HG02798 (cell line): ENCODE measurements at regions not wholly inside any gene's neighbourhood (a gene's known extent, or its start where the extent isn't known, plus 50 kb on each side); places are given as distances from the start of the nearest gene placed in this dataset.

Source experiments
- ATAC-seq: cut with Tn5 transposase; IDR thresholded peaks from one replicate; pipeline ENCODE4 v1.9.1; 2021; ENCODE audit warnings: mild to moderate bottlenecking; ENCODE audit not compliant: unreplicated experiment, poor library complexity

DNA sequence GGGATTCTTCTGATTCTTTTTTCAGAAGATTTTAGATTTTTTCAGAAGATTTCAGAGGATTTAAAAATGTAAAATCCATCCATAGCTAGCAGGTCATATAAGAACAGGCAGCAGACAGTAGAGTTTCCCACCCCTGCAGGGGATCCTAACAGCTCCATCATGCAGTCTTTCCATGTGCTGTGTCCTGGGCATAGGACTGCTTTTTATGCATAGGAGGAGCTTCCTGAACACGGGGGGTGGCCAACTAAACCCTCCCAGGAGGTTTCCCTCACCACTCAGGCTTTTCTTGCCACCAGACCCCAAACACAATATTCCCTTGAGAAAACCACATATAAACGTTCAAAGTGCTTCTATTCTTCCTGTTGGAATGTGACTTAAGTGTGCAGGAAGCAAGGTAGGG is 90.1 kb upstream of the TNR start:
- no peak for ATAC-seq

DNA sequence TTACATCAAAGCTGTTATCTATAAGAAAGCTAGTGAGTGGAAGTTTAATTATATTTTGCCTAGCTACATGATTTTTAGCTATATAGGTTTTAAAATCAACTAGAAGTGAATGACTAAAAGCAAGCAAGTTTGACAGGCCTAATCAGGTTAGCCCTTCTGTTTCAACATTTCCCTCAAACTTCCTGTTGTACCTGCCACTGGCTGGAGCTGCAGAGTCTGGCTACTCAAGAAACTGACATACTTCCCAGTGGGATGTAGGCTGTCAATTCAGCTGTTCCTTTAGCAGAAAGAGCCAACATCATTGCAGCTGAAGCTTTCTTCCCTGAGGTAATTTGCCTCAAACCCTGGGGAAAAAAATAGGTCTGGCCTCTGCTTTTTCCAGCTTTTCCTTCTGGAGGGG is 87.1 kb upstream of the TNR start:
- no peak for ATAC-seq

DNA sequence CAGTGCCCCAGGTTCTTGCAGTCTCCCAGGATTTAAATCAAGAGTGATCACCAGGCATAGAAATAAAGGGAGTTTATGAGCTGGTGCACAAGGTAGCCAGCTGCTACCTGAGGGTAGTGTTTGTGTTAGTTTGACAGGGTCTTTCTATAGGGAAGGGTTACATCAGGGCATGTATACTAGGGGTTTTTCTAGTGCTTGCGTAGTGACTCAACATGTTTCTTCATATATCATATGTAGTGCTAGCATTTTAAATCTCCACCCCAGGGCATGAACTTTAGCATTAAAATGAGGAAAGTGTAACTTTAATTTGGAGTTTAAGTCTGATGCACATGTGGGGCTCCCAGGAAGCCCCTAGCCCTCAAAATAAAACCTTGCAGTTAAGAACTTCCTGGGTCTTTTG is 86.5 kb upstream of the TNR start:
- ATAC-seq, result no peak

DNA sequence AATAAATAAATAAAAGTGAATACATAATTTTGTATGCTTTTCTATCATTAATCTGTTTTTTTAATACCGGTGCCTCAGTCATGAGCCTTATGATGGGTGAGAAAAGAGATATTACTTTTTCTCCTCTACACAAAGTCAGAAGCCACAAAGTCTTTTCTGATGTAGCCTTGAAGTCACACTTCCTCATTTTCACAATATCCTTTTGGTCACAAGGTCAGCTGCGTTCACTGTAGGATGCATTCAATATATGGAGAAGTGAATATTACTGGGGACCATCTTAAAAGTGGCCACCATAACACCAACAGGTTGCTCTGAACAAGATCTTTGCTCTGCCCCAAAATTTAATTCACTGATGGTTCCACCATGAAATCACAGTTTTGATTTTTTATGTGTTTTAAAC is 83.3 kb upstream of the TNR start:
- ATAC-seq, result no peak

DNA sequence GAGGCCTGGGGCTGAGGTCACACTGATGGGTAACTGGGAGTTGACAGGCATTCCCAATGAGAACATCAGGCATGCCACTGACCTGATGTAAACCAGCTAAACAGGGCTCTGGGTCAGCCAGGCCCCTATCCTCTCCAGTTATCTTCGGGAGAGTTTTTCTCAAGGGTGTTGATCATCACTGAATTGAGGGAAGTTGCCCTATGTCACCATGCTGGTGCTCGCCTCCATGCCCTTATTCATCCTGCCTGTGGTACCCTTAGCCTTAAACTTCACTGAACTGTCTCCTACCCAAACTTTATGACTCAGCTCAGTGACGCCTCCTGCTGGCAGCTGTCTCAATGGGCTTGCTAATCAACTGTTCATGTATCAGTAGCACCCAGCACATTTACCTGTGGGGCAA is 80.7 kb upstream of the TNR start:
- no peak for ATAC-seq

DNA sequence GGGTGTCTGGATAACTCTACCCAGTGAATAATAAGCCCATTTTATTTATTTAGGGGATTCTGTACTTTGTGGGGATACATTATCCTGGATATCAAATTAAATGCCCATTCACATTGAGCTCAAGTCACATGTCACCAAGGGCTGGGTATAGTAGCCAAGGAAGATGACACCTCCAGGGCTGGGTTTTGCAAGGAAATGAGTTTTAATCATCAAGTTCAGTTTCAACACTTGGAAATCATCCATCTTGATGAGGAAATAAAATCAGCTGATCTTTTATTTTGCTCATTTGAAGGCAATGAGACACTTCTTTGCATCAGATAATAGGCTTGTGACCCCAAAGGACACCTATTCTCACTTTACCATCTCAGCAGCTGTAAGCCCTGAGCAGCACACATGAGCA is 80.0 kb upstream of the TNR start:
- ATAC-seq, result no peak

DNA sequence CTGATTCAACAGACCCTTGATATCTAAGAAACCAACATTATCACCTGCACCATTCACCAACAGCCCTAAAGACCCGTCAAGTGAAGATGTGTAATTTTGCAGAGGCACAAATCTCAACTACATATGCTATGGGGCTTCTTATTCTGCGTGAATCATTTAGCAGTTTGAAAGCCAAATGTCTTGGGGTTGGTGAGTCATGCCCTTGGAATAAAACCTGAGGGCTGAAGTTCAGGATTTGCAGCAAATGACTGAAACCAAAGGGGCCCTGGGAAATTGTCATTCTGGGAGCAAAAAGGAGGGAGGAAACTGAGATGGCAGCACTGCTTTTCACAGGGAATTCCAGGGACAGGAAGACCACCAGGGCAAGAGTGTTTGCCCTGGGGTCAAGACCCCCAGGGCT is 79.2 kb upstream of the TNR start:
- no peak for ATAC-seq

DNA sequence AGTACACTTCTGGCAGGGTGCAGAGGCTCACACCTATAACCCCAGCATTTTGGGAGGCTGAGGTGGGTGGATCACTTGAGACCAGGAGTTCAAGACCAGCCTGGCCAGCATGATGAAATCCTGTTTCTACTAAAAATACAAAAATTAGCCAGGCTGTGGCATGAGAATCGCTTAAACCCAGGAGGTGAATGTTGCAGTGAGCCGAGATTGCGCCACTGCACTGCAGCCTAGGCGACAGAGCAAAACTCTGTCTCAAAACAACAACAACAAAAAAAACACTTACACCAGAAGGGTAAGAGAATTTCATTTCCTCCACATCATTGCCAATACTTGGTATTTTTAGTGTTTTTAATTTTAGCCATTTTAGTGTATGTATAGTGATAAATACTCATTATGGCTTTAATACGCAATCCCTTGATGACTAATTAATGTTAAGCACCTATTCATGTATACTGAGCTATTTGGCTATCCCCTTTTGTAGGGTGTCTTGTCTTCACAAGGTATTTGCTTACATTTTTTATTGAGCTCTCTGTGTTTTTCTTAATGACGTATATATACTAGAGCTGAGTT is 77.1 kb upstream of the TNR start:
- no peak for ATAC-seq

DNA sequence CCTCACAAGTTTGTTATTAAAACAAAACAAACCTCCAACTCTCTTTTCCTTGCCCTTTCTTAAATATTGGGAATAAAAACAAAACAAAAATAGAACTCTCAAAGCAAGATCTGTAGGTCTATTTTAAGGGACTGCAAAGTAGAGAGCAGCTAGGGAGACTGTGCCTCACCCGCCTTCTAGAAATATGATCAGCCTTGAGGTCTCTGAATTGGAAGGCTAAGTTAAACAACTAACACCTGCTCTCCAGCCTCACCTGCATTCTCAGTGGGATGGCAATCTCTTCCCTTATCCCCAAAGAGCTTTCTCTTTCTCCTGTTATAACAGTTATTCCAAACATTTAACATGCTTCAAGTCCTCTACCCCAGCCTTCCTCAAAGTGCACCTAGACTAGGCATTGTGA is 75.5 kb upstream of the TNR start:
- no peak for ATAC-seq

DNA sequence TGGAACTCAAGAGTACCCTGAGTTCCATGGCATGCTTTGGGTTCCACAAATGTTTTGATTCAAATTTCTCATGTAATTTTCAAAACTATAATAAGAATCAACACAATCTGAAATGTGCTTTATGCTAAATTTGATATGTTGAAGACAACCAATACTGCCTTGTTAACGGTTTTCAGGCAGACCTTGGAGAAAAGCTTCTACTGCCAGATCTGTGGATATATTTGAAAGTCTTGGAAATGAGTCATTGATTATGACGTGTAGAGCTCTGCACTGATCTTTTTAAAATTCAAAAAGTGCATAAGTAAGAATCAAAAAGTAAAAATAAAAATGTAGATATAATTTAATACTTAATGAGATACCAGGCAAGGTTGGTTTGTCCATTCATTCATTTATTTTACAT is 74.0 kb upstream of the TNR start:
- no peak for ATAC-seq

DNA sequence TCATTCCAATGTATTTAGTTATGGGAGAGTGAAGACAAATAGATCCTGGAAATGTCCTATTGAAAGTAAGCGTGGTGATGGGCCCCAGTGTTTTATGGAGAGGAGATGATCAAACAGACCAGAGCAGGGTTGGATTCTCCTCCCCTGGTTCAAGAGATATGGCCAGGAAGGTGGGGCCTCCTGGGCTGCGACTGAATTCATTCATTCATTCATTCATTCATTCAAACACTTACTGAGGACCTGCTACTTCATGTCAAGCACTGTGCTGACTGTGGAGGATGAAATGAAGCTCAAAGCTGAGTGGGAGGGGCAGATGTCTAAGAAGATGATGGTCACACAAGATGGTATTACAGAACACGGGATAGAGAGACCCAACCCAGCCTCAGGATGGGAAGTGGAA is 71.5 kb upstream of the TNR start:
- no peak for ATAC-seq

DNA sequence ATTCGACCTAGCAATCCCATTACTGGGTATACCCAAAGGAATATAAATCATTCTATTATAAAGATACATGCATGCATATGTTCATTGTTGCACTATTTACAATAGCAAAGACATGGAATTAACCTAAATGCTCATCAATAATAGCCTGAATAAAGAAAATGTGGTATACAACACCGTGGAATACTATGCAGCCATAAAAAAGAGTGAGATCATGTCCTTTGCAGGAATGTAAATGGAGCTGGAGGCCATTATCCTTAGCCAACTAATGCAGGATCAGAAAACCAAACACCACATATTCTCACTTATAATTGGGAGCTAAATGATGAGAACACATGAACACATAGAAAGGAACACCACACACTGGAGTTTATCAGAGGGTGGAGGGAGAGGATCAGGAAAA is 69.5 kb upstream of the TNR start:
- no peak for ATAC-seq

DNA sequence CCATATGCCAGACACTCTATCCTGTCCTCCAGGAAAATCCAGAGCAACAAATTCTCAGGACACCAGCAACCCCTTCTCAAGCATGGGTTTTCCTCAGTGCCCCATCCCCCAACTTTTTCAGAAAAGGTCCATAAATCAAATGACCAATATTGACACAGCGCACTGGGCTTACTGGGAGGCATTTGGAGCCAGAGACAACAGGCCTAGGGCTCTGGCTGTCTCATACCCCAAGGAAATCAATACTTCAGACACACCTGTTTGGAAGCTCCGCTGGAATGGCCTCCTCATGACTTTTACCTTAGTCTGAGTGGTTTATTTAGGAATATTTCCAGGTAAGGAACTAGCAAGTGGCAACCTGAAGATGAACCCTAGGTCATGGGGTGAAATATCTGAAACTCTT is 66.9 kb upstream of the TNR start:
- ATAC-seq, result no peak

DNA sequence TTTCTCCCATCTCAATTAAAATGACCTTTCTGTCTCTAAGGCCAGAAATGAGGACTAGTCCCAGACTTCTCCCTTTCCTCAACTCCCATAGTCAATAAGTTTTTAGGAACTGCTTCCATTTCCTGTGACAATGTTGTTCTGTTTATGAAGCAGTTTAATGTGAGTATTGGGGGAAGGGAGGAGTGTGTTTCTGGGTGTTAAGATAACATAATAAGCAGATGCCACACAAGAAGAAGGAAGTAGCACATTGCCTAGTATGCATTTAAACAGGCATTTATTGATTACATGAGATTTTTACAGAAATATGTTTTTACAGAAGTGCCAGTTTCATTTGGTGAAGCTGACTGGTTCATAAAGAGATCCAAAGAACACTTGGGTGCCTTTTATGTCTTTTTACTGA is 65.6 kb upstream of the TNR start:
- no peak for ATAC-seq

DNA sequence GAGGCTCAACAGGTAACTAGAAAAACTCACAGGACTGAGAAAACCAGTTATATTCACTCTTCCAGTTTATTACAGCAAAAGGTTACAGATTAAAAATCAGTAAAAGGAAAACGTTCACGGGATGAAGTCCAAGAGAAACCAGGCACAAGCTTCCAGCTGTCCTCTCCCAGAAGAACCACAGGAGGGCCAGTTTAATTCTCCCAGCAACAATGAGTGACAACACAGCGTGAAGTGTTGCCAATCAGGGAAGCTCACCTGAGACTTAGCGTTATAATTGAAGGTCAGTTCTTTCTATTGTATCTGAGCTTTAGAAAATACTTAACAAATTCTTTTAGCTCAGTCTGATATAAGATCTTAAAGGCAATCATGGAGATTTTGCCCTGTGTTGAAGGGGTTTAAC is 65.2 kb upstream of the TNR start:
- no peak for ATAC-seq

DNA sequence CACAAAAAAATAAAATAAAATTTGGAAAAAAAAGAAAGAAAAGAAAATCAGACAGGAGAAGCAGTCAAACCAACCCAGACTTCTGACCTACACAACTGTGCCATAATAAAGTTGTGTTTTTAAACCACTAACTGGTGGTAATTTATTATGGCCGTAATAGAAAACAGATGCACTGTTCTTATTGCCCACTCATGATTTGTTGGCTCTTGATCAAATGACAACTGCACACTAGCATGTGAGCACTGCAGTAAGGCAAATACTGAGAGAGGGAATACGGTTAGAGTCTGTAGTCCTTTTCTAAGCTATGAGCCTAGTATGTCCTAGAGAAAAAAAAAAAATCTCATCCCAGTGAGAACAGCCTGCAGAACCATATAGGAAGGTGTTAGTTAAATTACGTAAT is 61.2 kb upstream of the TNR start:
- ATAC-seq, result no peak

DNA sequence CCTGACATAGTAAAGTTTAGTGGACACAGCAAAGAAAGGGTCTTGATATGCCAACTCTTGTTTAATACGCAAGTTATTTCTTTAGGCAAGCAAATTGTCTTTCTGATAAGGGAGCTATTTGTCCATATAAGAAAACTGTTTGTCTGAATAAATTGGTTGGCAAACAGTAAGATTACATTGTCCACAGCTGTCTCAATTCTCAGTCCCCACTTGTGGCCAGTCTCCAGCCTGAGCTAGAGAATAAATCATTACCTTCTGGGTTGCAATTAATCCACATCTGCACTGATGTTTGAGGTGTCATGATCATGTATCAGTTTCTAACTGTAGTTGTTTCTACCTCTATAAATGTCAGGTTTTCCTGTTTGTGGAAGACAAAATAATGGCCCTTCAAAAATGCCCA is 60.0 kb upstream of the TNR start:
- ATAC-seq, result no peak

DNA sequence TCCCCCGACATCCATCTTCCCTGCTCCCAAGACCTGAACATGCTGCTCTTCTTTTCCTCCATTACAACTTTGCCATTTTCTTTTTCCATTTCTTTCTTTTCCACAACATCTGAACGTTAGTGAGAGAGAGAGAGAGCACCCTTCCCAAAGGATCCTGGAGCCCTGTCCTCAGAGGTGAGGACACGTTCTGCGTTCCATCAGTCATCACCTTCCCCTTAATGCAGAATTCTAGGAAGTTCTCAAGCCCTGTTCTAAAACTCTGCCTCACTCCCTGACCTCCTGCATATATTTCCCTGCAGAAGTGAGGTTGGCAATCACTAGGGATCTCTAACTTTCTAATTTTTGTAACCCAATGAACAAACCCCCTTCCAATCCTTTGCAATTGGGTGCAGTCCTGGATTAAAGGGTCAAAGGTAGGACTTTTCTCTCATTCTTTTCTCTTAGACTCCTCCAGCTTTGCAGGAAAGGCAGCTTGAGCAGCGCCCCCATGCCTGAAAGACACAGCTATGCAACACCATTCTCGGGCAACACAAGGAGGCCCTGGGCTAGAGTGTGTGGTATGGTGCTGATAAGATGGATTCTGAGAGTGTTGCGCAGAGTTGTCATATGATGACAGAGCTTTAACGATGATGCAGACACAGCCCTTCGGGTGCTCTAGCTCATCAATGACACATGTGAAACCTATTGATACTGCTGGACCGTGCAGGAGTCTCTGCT is 59.2 kb upstream of the TNR start:
- ATAC-seq, result no peak

DNA sequence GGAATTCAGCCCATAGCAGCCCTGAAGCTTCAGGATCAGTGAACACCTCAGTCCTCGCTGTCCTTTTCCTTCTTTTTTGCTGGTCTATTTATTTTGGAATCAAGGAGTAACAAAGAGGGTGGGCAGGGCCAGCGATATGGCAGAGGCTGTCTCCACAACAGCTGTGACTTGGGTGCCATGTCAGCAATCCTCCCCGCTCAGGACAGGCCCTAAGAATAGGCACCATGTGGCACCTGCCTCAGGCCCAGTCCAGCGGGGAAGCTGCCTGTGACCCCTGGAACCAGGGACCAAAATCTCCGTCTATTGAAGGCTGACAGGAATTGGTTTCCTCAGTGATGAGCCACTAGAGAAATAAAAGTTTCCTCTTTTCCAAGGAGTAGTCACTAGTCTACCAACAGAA is 58.6 kb upstream of the TNR start:
- no peak for ATAC-seq

DNA sequence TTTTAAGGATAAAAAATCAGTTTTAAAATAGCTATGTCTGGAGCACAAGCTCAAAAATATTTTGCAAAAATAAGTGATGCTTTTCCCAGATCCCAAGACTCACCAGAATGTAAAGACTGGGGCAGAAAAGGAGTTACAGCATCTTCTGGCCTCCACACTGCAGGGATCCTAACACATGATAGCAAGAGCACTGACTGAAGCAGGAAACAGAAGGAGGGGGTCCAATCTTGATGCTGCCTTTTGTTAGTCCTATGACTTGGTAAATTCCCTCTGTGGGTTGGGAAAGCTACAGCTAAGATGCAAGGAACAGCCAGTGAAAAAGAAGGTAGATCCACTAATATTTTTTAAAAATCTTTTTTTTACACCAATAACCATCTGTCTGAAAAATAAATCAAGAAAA is 54.2 kb upstream of the TNR start:
- ATAC-seq, result no peak

DNA sequence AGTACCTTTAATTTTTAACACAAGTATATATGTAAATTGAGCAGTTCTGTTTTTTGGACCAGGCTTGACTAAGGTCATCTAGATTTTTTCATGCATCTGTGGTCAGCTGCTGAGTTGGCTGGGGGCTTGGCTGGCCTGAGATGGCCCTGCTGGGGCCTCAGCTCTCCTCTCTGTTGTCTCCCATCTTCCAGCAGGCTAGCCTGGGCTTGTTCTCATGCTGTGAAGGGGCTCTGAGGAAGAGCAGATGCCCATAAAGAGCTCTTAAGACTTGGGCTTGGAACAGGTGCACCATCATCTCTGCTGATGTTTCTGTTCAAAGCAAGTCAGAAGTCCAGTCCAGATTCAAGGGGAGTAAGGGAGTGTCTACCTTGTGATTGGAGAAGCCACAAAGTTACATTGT is 51.2 kb upstream of the TNR start:
- ATAC-seq, result no peak

DNA sequence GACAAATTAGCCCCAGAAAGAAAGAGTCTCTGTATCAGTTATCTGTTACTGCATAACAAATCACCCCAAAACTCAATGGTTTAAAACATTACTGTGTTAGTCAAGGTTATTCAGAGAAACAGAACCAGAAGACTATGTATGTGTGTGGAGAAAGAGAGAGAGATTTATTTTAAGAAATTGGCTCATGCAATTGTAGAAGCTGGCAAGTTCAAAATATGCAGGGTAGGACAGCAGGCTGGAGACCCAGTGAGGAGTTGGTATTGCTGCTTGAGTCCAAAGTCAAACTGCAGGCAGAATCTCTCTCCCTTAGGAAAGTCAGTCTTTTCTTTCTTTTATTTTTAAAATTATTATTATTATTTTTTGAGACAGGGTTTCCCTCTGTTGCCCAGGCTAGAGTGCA is 50.2 kb upstream of the TNR start:
- ATAC-seq, result no peak
